PFSK-1 (cell line): ENCODE measurements at regions not wholly inside any gene's neighbourhood (a gene's known extent, or its start where the extent isn't known, plus 50 kb on each side); places are given as distances from the start of the nearest gene placed in this dataset.

Source experiments
- FOXP2 ChIP-seq: optimal IDR thresholded peaks from 2 replicates; pipeline ENCODE3; 2011; ENCODE audit warnings: borderline replicate concordance, control low read depth, inconsistent platforms; ENCODE audit not compliant: insufficient read depth; ENCODE audit errors: extremely low read length, extremely low read depth
- POLR2AphosphoS5 ChIP-seq: IDR thresholded peaks from 2 replicates; pipeline ENCODE4 v1.6.1; 2012; ENCODE audit warnings: low read depth, mild to moderate bottlenecking, control low read depth, low read length, moderate library complexity
- REST ChIP-seq, 2 experiments: IDR thresholded peaks; 2 replicates each; pipeline versions ENCODE4 v1.6.1 to v1.8.0; 2011 to 2012; ENCODE audit warnings: low read depth in 2 of 2, low read length in 2 of 2, control low read depth in 1 of 2, inconsistent platforms in 1 of 2, mild to moderate bottlenecking in 1 of 2, moderate library complexity in 1 of 2; ENCODE audit not compliant: insufficient read depth in 1 of 2
- SIN3A ChIP-seq: IDR thresholded peaks from 2 replicates; pipeline ENCODE4 v1.6.1; 2012; ENCODE audit warnings: mild to moderate bottlenecking, low read length, moderate library complexity, borderline replicate concordance; ENCODE audit not compliant: insufficient read depth
- TAF1 ChIP-seq: IDR thresholded peaks from 2 replicates; pipeline ENCODE4 v1.6.1; 2012; ENCODE audit warnings: low read length, control low read depth, borderline replicate concordance; ENCODE audit not compliant: insufficient read depth

DNA sequence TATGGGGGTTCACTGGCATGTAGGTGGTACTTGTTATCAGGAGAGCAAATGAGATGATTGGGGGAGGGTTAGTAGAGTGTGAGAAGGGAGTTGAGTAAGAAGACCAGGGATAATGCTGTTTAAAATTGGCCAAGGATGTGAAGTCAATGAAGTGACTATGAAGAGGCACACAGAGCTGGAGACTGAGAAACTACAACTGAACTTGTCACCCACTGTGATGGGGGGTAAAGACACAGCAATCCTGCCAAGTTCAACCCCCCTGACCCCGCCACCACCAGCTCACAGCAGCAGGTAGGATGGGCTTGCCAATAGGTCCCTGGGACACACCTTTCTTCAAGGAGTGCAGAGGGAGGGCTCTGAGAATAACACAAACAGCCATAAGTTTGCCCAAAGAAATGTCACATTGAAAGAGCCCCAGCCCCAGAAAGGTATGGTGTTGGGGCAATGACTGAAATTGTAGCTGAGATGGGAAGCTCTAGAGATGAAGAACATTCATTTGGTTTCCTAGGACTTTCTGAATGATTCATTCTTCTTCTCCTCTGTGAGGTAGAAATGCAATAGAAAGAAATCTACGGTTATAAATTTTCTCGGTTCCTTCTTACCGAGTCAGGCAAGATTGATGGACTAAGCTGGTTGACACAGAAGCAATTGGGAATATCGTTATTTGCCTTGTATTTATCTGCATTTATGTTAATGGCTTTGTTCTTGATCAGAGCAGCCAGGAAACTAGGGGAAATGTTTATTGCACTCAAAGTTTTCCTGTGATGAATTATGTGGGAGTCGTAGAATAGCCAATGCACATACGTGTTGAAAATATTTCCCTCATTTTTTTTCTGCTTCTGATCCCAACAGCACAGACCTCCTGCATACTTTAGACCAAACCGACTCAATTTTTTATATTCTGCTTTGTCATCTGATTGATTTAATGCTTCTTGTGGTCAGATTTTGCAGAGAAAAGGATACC lies 595.2 kb upstream of the CDH11 start:
- TF ChIP-seq POLR2AphosphoS5 (no peak), FOXP2 (no peak), TAF1 (no peak), REST (IDR thresholded peaks at IDR 0.05; ENCODE audit: insufficient read depth in 1 of 2, low read depth in 2 of 2, low read length in 2 of 2) (no peak), SIN3A (no peak)

- TF ChIP-seq REST (IDR thresholded peaks at IDR 0.05; ENCODE audit: insufficient read depth in 1 of 2, low read depth in 2 of 2, low read length in 2 of 2) (no peak), TAF1 (no peak), FOXP2 (no peak), SIN3A (no peak), POLR2AphosphoS5 (no peak)
Observed at GRCh38 chr16:65713181-65713808, 591.4 kb upstream of the CDH11 start.

DNA sequence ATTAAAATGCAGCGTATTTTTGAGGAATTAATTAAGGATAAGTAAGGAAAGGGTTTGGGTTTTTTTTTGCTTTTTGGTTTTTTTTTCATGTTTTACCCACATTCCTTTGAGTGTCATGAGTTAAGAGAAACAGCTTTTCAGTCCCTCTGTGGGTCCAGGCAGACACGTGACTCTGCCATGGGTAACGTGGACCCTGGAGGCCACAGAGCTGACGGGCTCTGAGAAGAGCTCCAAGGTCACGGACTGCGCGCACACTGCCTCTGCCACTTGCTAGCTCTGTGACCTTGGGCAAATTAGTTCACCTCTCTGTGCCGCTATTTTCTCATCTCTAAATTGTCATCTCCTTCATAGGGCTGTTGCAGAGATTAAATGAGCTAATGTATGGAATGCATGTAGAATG lies 588.2 kb upstream of the CDH11 start:
- TF ChIP-seq REST (IDR thresholded peaks at IDR 0.05; ENCODE audit: insufficient read depth in 1 of 2, low read depth in 2 of 2, low read length in 2 of 2) (no peak), FOXP2 (no peak), TAF1 (no peak)

DNA sequence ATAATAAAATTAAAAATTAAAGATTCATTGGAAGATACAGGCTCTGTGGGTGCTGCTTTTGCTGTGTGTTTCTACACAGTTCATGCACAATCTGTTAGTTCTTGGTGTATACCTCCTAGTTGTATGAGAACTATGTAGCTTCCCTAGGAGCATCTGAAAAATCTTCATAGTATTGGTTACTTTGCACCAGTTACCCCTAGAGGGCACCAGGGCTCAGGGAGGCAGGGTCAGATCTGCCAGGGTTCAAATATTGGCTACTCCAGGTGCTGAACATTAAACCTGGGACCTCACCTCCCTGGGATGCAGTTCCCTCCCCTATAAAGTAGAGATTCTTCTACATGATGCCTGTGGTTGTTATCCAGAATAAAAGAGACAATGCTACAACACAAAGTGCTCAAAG lies 583.0 kb upstream of the CDH11 start:
- no peak for TF ChIP-seq FOXP2
- no peak for TF ChIP-seq POLR2AphosphoS5
- no peak for TF ChIP-seq TAF1
- TF ChIP-seq SIN3A: no peak
- TF ChIP-seq REST (IDR thresholded peaks at IDR 0.05; ENCODE audit: insufficient read depth in 1 of 2, low read depth in 2 of 2, low read length in 2 of 2): no peak
